H1 (cell line): ENCODE measurements at regions not wholly inside any gene's neighbourhood (a gene's known extent, or its start where the extent isn't known, plus 50 kb on each side); places are given as distances from the start of the nearest gene placed in this dataset.

Experiments
- CTCF ChIA-PET: fragments of 300-600 bp; sonication (Branson Sonifier 250); formaldehyde crosslinking; loops from one replicate; lab custom pipeline; 2021; ENCODE audit not compliant: partially characterized antibody; lab: Charles Lee
- POLR2A ChIA-PET: fragments of 300-600 bp; sonication (Branson Sonifier 250); formaldehyde crosslinking; loops from one replicate; lab custom pipeline; 2021; ENCODE audit warnings: inconsistent platforms; ENCODE audit not compliant: partially characterized antibody; lab: Charles Lee
- DNase-seq, 2 experiments: peaks; one replicate each; pipeline versions ENCODE4 v3.0.0 to v3.0.0-alpha.2; 2010 to 2022; ENCODE audit warnings: low spot score in 2 of 2, low read depth in 1 of 2, mixed read lengths in 1 of 2
- FAIRE-seq: peaks from 2 replicates; lab custom pipeline; 2011; peaks lifted over from hg19 to GRCh38; lab: Jason Lieb, UNC
- H2AFZ ChIP-seq: 2 replicates; pipeline ENCODE4 v1.8.1; 2012; ENCODE audit warnings: low read length, inconsistent platforms
- H2AK5ac ChIP-seq: 2 replicates; pipeline ENCODE4 v1.6.1; 2013; ENCODE audit warnings: low read depth, low read length
- H2BK120ac ChIP-seq: replicated peaks from 2 replicates; pipeline ENCODE3; 2013; ENCODE audit warnings: low read depth, low read length, inconsistent platforms
- H2BK12ac ChIP-seq: 2 replicates; pipeline ENCODE4 v1.6.1; 2013; ENCODE audit warnings: low read depth, low read length
- H2BK15ac ChIP-seq: 2 replicates; pipeline ENCODE4 v1.6.1; 2013; ENCODE audit warnings: low read length
- H2BK20ac ChIP-seq: 2 replicates; pipeline ENCODE4 v1.6.1; 2013; ENCODE audit warnings: low read length
- H2BK5ac ChIP-seq: 2 replicates; pipeline ENCODE4 v1.6.1; 2013; ENCODE audit warnings: low read depth, low read length
- H3K14ac ChIP-seq: 2 replicates; pipeline ENCODE4 v1.6.1; 2013; ENCODE audit warnings: inconsistent platforms; ENCODE audit not compliant: insufficient read length
- H3K18ac ChIP-seq: 2 replicates; pipeline ENCODE4 v1.6.1; 2013; ENCODE audit warnings: low read length; ENCODE audit errors: extremely low read depth
- H3K23ac ChIP-seq: 2 replicates; pipeline ENCODE4 v1.6.1; 2013; ENCODE audit warnings: inconsistent platforms; ENCODE audit not compliant: insufficient read length
- H3K23me2 ChIP-seq: 2 replicates; pipeline ENCODE4 v1.6.1; 2013; ENCODE audit warnings: low read depth, low read length
- H3K27ac ChIP-seq: 2 replicates; pipeline ENCODE4 v1.6.1; 2011; ENCODE audit warnings: low read depth, low read length, inconsistent platforms
- H3K27me3 ChIP-seq, 4 experiments: replicated peaks in 1 of 4; 1 replicate in 1 of 4; 2 replicates in 3 of 4; pipeline versions ENCODE4 v1.6.1 to v1.8.1; 2011 to 2013; ENCODE audit warnings: low read length in 3 of 4, mild to moderate bottlenecking in 3 of 4, inconsistent platforms in 2 of 4, mixed read lengths in 2 of 4, moderate library complexity in 1 of 4; ENCODE audit not compliant: control insufficient read depth in 3 of 4, insufficient read depth in 3 of 4; ENCODE audit errors: extremely low read depth in 1 of 4
- H3K36me3 ChIP-seq, 4 experiments: 2 replicates each; pipeline versions ENCODE4 v1.6.1 to v1.8.1; 2011 to 2013; ENCODE audit warnings: mild to moderate bottlenecking in 4 of 4, low read length in 3 of 4, moderate library complexity in 2 of 4, control low read depth in 1 of 4, inconsistent platforms in 1 of 4; ENCODE audit not compliant: insufficient read depth in 4 of 4, control insufficient read depth in 2 of 4
- H3K4ac ChIP-seq: replicated peaks from 2 replicates; pipeline ENCODE3; 2013; ENCODE audit warnings: low read length, low read depth, mixed read lengths, inconsistent platforms; ENCODE audit not compliant: insufficient read length
- H3K4me1 ChIP-seq, 4 experiments: replicated peaks in 1 of 4; 1 replicate in 1 of 4; 2 replicates in 3 of 4; pipeline versions ENCODE4 v1.6.1 to v1.8.1; 2011 to 2013; ENCODE audit warnings: low read length in 3 of 4, inconsistent platforms in 2 of 4, mixed read lengths in 1 of 4; ENCODE audit not compliant: insufficient read depth in 4 of 4, control insufficient read depth in 3 of 4
- H3K4me2 ChIP-seq, 2 experiments: 2 replicates each; pipeline versions ENCODE4 v1.6.1 to v1.8.1; 2011 to 2013; ENCODE audit warnings: low read depth in 2 of 2, low read length in 2 of 2, control low read depth in 1 of 2, inconsistent platforms in 1 of 2, mild to moderate bottlenecking in 1 of 2; ENCODE audit not compliant: insufficient read depth in 1 of 2
- H3K4me3 ChIP-seq, 4 experiments: fragments of 200-600, 300-600 bp in 1 of 4; sonication (generic), shearing (Covaris generic), sonication (Bioruptor Twin) in 1 of 4; 2 replicates each; pipeline versions ENCODE4 v1.5.1 to v1.8.1; 2011 to 2016; ENCODE audit warnings: low read length in 4 of 4, low read depth in 3 of 4, control low read depth in 2 of 4, inconsistent platforms in 2 of 4, mild to moderate bottlenecking in 2 of 4, mixed read lengths in 1 of 4, moderate library complexity in 1 of 4; ENCODE audit not compliant: insufficient read depth in 2 of 4; ENCODE audit errors: extremely low read depth in 1 of 4
- H3K56ac ChIP-seq: replicated peaks from 2 replicates; pipeline ENCODE3; 2013; ENCODE audit warnings: low read depth, mild to moderate bottlenecking, mixed read lengths, low read length, inconsistent platforms; ENCODE audit not compliant: insufficient read length
- H3K79me1 ChIP-seq: 2 replicates; pipeline ENCODE4 v1.6.1; 2013; ENCODE audit warnings: low read depth, low read length, control low read depth
- H3K79me2 ChIP-seq, 2 experiments: 2 replicates each; pipeline versions ENCODE4 v1.6.1 to v1.8.1; 2012 to 2013; ENCODE audit warnings: low read length in 2 of 2, mild to moderate bottlenecking in 2 of 2, inconsistent platforms in 1 of 2; ENCODE audit not compliant: insufficient read depth in 2 of 2, control insufficient read depth in 1 of 2
- H3K9ac ChIP-seq, 4 experiments: replicated peaks in 1 of 4; 1 replicate in 1 of 4; 2 replicates in 3 of 4; pipeline versions ENCODE4 v1.6.1 to v1.8.1; 2011 to 2013; ENCODE audit warnings: low read depth in 3 of 4, low read length in 3 of 4, control low read depth in 2 of 4, mild to moderate bottlenecking in 2 of 4, moderate library complexity in 2 of 4, inconsistent platforms in 1 of 4; ENCODE audit errors: extremely low read depth in 1 of 4
- H3K9me3 ChIP-seq, 2 experiments: 2 replicates each; pipeline versions ENCODE4 v1.6.1 to v1.8.1; 2012 to 2013; ENCODE audit warnings: mild to moderate bottlenecking in 2 of 2, moderate library complexity in 2 of 2, control low read depth in 1 of 2, inconsistent platforms in 1 of 2, low read depth in 1 of 2, low read length in 1 of 2, mixed read lengths in 1 of 2; ENCODE audit not compliant: insufficient read depth in 2 of 2
- H4K20me1 ChIP-seq, 2 experiments: replicated peaks in 1 of 2; 2 replicates each; pipeline versions ENCODE3 to v1.8.1; 2011 to 2013; ENCODE audit warnings: inconsistent platforms in 2 of 2, low read length in 2 of 2, mild to moderate bottlenecking in 1 of 2; ENCODE audit not compliant: insufficient read depth in 2 of 2, control insufficient read depth in 1 of 2
- H4K5ac ChIP-seq: 2 replicates; pipeline ENCODE4 v1.6.1; 2013; ENCODE audit warnings: low read length, low read depth, mixed read lengths, inconsistent platforms; ENCODE audit not compliant: insufficient read length
- H4K8ac ChIP-seq: 2 replicates; pipeline ENCODE4 v1.8.0; 2013; ENCODE audit warnings: mild to moderate bottlenecking, moderate library complexity, low read length, inconsistent platforms; ENCODE audit not compliant: insufficient read depth; ENCODE audit errors: extremely low read depth
- H4K91ac ChIP-seq: replicated peaks from 2 replicates; pipeline ENCODE3; 2013; ENCODE audit warnings: low read length, mixed read lengths, inconsistent platforms; ENCODE audit not compliant: insufficient read length
- BACH1 ChIP-seq: IDR thresholded peaks from 2 replicates; pipeline ENCODE4 v1.6.1; 2012; ENCODE audit warnings: low read length, improper control_type of control experiment
- CTBP2 ChIP-seq: IDR thresholded peaks from 2 replicates; pipeline ENCODE4 v1.7.0; 2011; ENCODE audit warnings: borderline replicate concordance, mild to moderate bottlenecking, moderate library complexity, mixed read lengths, low read length; ENCODE audit not compliant: insufficient read depth, insufficient read length
- POLR2AphosphoS5 ChIP-seq: IDR thresholded peaks from 2 replicates; pipeline ENCODE4 v1.6.1; 2011; ENCODE audit warnings: low read depth, low read length
- POU5F1 ChIP-seq: IDR thresholded peaks from 2 replicates; pipeline ENCODE4 v1.6.1; 2011; ENCODE audit warnings: low read depth, mild to moderate bottlenecking, low read length, moderate library complexity
- RFX5 ChIP-seq: IDR thresholded peaks from 2 replicates; pipeline ENCODE4 v1.6.1; 2011; ENCODE audit warnings: low read depth, low read length, improper control_type of control experiment, borderline replicate concordance
- RNF2 ChIP-seq: fragments of 200-900, 300-1000 bp; sonication (generic); IDR thresholded peaks from 2 replicates; pipeline ENCODE4 v1.7.1; 2016; ENCODE audit warnings: borderline replicate concordance, low read depth, mild to moderate bottlenecking, antibody characterized with exemption, low read length; ENCODE audit not compliant: poor library complexity, severe bottlenecking; ENCODE audit errors: missing control alignments
- RXRA ChIP-seq: IDR thresholded peaks from 2 replicates; pipeline ENCODE4 v1.6.1; 2011; ENCODE audit warnings: low read depth, mild to moderate bottlenecking, low read length, moderate library complexity; ENCODE audit not compliant: insufficient read depth
- WGBS, 2 experiments: shearing (Covaris generic) in 1 of 2; methylation state at CpG; one replicate each; pipeline versions ENCODE4 v1.1.6 to v1.1.7; 2013 to 2015; ENCODE audit warnings: low lambda C conversion rate in 2 of 2, mixed read lengths in 2 of 2, inconsistent platforms in 1 of 2, low coverage in 1 of 2, missing lambda C conversion rate in 1 of 2; ENCODE audit not compliant: insufficient replicate concordance in 2 of 2, insufficient coverage in 1 of 2, insufficient read length in 1 of 2; ENCODE audit errors: extremely low coverage in 1 of 2, missing lambda C conversion rate in 1 of 2; 5-methylcytosine and 5-hydroxymethylcytosine counted together
- TF ChIP-seq, protein P1 (sequence below): IDR thresholded peaks from 2 replicates; pipeline ENCODE4 v1.6.1; 2012; ENCODE audit warnings: low read length, inconsistent platforms

DNA sequence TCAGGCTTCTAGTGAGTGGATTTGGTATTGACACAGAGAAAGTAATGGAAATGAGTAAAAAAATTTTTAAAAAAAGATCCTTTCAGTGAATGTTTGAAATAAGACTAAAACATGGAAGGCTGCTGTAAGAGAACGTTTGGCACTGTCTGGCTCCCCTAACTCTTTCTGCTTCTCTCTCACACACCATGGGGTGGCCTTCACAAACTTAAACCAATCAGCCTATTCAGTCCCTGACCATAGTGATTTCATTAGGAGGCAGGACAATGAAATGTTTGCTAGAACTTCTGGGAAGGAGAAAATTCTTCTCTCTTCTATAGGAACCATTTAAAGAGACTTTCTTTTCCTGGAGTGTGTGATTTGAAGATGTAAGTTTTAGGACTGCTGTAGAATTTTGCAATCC, 84.2 kb upstream of the GRIN2B start:
- Histone ChIP-seq H3K4me1 (no peaks in the 10 kb centered on the region), H2BK120ac (no peak overlapping the region), H3K27ac (no peak overlapping the region), H2BK15ac (no peak overlapping the region), H4K8ac (no peak overlapping the region), H3K23me2 (no peaks in the 10 kb centered on the region), H2AK5ac (no peak overlapping the region), H3K4me3 (no peak overlapping the region), H3K4ac (no peak overlapping the region), H2BK5ac (no peak overlapping the region), H3K9me3 (no peaks in the 10 kb centered on the region), H3K4me2 (no peak overlapping the region), H3K36me3 (no peaks in the 10 kb centered on the region), H3K79me2 (no peaks in the 10 kb centered on the region), H4K91ac (no peak overlapping the region), H4K5ac (no peak overlapping the region), H3K56ac (no peak overlapping the region), H2BK20ac (no peak overlapping the region), H3K18ac (no peak overlapping the region), H2BK12ac (no peak overlapping the region), H3K23ac (no peak overlapping the region), H3K9ac (no peak overlapping the region), H3K27me3 (no peaks in the 10 kb centered on the region), H4K20me1 (no peaks in the 10 kb centered on the region), H3K14ac (no peak overlapping the region), H3K79me1 (no peaks in the 10 kb centered on the region), H2AFZ (no peak overlapping the region; the same call in 1 of the 2 replicates)
- ChIA-PET POLR2A (no interaction called here), CTCF (interaction anchor here (0.8 kb wide), 1 partner anchor 73 kb away, joined by 3 read pairs; no protein-coding TSS in a partner anchor)
- FAIRE-seq (no peak), DNase-seq (no peak)
- 71% methylated on average over 1 of the region's 1 CpG; no CpG with 5 or more reads in 1 of the 2 experiments for WGBS, 2 experiments
- TF ChIP-seq, protein P1, sequence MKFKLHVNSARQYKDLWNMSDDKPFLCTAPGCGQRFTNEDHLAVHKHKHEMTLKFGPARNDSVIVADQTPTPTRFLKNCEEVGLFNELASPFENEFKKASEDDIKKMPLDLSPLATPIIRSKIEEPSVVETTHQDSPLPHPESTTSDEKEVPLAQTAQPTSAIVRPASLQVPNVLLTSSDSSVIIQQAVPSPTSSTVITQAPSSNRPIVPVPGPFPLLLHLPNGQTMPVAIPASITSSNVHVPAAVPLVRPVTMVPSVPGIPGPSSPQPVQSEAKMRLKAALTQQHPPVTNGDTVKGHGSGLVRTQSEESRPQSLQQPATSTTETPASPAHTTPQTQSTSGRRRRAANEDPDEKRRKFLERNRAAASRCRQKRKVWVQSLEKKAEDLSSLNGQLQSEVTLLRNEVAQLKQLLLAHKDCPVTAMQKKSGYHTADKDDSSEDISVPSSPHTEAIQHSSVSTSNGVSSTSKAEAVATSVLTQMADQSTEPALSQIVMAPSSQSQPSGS = no peak
- TF ChIP-seq RFX5 (no peak), RNF2 (no peak), BACH1 (no peak), RXRA (no peak), POLR2AphosphoS5 (no peak), POU5F1 (no peak), CTBP2 (no peak)
